GM19395 (cell line): ENCODE measurements at regions not wholly inside any gene's neighbourhood (a gene's known extent, or its start where the extent isn't known, plus 50 kb on each side); places are given as distances from the start of the nearest gene placed in this dataset.

ENCODE experiments used
- ATAC-seq: cut with Tn5 transposase; IDR thresholded peaks from one replicate; pipeline ENCODE4 v1.9.1; 2021; ENCODE audit warnings: mild to moderate bottlenecking, moderate library complexity; ENCODE audit not compliant: unreplicated experiment

- ATAC-seq = no peak
Measured at GRCh38 chr2:223368481-223368880, 233.7 kb downstream of the SCG2 start.

- ATAC-seq = no peak
Measured at GRCh38 chr2:223369889-223370288, 232.3 kb downstream of the SCG2 start.

DNA sequence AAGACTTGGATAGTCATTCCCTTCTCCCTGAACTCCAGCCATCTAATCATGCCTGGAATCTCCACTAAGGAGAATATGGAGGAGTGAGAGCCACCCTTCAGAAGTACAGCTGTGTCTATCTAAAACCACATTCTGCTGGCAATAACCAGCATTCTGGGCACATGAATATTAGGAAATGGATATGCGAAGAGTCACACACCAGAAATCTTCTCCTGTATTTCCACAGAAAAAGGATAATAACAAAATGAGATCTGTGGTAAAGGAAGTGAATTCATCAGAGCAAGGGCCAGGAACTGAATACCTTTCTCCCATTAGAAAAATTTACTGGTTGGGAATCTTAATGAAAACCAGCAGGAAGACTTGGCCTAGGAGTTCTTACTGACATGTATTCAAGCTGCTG is 218.8 kb downstream of the SCG2 start:
- no peak for ATAC-seq

DNA sequence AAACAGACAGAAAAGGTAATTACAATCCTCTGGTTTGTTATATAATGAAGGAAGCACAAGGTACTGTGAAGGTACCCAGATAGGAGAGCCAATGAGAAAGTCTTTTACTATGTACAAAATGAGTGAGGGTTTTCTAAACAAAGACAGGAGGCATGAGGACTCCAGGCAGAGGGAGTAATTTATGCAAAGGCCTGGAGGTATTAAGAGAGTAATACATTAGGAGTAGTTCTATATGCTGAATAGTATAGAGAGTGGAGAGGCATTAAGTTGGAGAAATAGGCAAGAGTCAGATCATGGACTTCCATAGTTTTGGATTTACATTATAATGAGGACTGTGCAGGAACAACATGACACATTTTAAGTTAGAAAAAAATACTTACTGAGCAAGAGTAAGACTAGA is 216.0 kb downstream of the SCG2 start:
- ATAC-seq = no peak

GRCh38 chr2:223386984-223387383 is 215.2 kb downstream of the SCG2 start:
- ATAC-seq = no peak

GRCh38 chr2:223389624-223390023 is 212.5 kb downstream of the SCG2 start:
- no peak for ATAC-seq

- no peak for ATAC-seq
Measured at GRCh38 chr2:223396993-223397392, 205.2 kb downstream of the SCG2 start.

DNA sequence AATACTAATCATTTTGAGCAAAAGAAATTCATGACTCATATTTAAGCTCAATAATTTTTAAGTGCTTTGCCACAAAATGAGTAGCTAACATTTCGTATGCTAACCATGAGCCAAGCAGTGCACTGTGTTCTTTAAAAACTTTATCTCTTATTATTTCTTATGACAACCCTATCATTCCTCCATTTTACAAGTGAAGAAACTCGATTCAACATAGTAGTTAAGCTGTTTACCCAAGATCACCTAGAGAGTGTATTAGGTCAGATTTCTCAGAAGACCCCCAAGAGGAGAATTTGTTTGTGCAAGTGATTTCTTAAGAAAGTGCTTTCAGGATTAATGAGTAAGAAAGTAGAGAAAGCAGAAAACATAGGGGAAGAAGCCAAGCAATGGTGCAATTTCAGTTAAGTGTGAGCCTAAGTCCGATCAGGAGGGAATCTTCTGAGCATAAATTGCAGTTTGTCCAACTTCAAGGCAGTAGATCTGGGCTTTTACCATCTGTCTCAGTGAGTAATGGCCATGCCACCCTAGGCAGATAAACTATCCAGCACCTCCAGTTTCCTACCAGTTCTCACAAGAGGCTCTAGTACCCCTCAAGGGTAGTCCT is 202.7 kb downstream of the SCG2 start:
- no peak for ATAC-seq

GRCh38 chr2:223404616-223405015 is 197.5 kb downstream of the SCG2 start:
- ATAC-seq = no peak

DNA sequence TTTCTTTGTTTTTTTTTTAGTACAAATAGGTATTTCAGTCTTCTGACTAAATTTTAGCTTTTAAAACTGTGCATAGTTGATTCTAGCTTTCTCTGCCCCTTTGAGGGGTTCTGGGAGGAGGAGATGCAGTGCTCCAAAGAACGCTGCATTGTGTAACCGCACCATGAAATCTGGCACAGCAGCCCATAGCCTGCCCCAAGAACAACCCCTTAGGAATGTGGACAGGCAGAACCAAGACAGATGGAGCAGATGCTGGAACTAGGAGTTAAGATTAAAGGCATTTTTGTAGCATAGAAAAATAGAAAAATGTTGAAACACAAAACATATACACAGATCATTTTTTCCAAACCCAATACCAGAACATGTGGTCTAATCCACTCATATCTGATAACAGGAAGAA is 187.5 kb downstream of the SCG2 start:
- ATAC-seq = no peak

DNA sequence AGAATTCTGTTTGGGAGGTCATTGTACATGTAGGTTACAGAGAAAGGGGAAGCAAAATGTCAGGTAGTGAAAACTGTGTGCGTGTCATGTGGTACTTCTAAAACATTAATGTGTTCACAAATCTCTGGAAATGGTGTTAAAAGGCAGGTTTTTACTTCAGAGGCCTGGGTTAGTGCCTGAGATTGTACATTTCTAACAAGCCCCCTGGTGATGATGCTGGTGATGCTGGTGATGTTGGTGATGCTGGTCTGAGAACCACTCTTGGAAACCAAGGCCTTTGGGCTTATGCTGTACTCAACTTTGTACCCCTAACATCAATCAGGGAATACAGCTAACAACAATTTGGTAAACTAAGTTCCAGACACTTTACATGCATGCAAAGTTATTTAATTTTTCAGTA is 187.1 kb downstream of the SCG2 start:
- no peak for ATAC-seq

DNA sequence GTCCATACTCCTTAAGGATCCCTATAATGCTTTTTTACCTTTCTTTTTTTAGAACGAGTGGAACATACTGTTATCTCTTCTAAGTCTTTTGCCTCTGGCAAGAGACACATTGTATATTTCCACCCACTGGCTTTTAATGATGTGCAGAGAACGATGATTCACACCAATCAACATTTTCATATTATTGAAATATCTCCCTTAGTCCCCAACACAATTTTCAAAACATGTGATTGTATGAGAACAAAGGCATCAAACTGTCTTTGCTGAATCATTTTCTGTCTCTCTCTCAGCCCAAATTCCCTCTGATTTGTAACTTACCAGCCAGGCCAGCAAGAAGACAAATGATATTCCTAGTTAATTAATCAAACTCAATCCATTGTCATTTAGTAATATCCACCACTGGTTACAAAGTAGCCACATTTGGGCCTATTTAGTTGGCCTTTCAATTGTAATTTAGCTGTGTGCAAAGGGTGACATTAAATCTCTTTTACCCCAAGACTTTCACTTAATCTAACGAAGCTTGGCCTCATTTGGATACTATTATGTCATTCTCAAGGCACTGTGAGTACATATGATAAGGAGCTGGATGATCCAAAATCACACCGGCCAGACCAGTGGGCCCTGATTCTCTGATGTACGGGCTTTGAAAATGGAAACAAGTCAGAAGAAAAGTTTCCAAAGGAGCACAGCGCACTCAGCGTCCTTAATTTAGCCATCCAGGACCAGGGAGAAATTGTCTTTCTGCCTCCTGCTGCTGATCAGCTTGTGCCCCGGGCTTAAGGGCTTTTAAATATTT is 185.1 kb downstream of the SCG2 start:
- no peak for ATAC-seq

DNA sequence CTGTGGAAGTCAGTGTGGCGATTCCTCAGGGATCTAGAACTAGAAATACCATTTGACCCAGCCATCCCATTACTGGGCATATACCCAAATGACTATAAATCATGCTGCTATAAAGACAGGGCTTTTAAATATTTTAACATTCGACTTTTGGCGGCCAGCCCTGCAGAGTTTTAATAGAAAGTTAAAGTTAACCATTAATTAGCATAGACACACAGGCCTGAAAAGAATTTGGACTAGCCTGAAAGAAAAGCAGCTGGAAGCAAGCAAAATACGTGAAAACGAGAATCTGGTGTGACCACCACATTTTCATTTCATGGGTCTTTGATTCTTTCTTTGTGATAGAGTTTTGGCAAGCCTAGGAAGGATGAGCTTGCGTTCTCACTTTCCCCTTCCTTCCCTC is 184.0 kb downstream of the SCG2 start:
- ATAC-seq = no peak

- no peak for ATAC-seq
Measured at GRCh38 chr2:223418604-223419199, 183.5 kb downstream of the SCG2 start.

GRCh38 chr2:223420048-223420447 is 182.1 kb downstream of the SCG2 start:
- ATAC-seq = no peak

- no peak for ATAC-seq
Measured at GRCh38 chr2:223431479-223431878, 170.7 kb downstream of the SCG2 start.

DNA sequence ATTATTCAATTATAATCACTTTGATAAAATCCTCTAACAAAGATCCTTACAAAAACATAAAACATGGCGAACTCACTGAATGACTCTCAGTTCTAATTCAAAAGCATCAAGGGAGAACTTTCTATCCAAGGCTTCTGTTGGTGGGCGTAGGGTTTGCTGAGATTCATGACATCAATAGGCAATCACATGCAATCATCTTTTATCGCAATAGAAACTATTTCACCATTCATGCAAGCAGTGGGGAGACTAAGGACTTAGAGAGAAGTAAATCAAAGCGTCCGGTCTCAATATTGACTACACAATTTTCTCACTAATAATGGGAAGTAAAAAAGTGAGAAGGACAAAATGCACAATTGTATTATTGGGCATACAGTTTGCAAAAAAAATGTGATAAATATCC is 168.7 kb downstream of the SCG2 start:
- no peak for ATAC-seq

GRCh38 chr2:223437788-223438187 is 164.4 kb downstream of the SCG2 start:
- ATAC-seq = no peak

DNA sequence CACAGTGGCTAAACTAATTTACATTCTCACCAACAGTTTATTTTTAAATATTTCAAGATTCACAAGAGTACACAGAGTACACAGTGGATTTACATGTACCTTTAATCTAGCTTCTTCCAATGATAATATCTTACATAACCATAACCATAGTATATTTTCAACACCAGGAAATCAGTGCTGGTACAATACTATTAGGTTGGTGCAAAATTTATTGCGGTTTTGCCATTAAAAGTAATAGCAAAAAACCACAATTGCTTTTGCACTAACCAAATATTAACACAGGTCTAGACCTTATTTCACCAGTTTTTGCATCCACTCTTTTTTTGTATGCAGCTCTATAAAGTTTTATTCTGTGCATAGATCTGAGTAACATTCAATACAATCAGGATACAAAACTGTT is 163.0 kb downstream of the SCG2 start:
- no peak for ATAC-seq

GRCh38 chr2:223439786-223440185 is 162.4 kb downstream of the SCG2 start:
- no peak for ATAC-seq

DNA sequence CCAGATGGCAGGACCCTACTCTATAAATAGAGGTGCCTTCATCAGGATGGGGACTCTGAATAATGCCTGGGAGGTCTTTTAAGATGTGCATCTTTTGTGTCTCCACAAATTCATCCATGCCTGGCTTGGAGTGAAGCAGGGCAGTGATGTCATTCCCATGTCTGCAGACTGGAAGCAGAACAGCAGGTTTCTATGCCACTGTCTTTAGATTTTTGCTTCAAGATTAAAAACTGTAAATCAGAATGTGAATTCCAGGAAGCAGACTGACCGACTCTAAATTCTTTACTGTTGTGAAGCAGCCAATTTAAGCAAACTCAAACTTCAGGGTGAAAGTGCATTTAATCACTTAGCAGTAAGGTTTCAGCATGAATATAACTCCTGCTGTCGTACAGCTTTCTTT is 159.3 kb downstream of the SCG2 start:
- no peak for ATAC-seq

GRCh38 chr2:223450246-223450645 is 151.9 kb downstream of the SCG2 start:
- no peak for ATAC-seq
